ENCODE measurements at regions not wholly inside any gene's neighbourhood (a gene's known extent, or its start where the extent isn't known, plus 50 kb on each side); places are given as distances from the start of the nearest gene placed in this dataset.

DNA sequence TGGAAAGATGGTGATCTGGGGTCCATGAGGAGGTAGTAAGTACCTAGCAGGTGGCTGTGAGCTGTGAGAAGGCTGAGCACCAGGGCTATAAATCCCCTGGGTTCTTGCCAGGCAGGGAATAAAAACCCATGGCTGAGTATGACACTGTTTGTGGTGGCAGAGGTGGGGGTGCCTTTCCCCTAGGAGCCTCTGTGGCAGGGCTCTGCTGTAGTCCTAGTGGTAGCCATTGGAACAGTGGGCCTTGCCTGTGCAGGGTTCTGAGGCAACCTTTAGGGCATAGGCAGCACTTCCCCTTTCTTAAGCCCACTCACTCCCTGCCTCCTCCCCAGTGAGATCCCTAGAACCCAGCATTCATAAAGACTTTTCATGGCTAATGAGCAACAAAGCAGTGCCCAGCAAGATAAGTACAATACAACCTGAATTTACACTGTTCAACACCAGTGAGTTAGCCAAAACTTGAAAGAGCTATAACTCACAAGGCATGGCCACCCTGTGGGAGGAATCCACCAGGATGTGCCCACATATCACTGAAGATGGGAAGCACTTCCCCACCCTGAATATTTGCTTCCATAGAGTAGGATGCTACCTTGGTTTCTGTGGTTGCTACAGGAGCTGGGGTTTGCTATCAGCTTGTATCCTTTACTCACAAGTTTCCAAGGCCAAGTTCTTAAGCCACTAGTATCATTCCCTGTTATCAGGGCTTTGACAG lies 100.9 kb upstream of the NEUROD1 start:
- TF ChIP-seq POLR2A (IDR thresholded peaks at IDR 0.05) (no peak), POLR2AphosphoS5 (IDR thresholded peaks at IDR 0.05) (no peak)
- TF ChIP-seq, protein P1, sequence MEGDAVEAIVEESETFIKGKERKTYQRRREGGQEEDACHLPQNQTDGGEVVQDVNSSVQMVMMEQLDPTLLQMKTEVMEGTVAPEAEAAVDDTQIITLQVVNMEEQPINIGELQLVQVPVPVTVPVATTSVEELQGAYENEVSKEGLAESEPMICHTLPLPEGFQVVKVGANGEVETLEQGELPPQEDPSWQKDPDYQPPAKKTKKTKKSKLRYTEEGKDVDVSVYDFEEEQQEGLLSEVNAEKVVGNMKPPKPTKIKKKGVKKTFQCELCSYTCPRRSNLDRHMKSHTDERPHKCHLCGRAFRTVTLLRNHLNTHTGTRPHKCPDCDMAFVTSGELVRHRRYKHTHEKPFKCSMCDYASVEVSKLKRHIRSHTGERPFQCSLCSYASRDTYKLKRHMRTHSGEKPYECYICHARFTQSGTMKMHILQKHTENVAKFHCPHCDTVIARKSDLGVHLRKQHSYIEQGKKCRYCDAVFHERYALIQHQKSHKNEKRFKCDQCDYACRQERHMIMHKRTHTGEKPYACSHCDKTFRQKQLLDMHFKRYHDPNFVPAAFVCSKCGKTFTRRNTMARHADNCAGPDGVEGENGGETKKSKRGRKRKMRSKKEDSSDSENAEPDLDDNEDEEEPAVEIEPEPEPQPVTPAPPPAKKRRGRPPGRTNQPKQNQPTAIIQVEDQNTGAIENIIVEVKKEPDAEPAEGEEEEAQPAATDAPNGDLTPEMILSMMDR (IDR thresholded peaks at IDR 0.05) = no peak

Measured in upper lobe of left lung (tissue), 4 donors.